Neural crest cell (in vitro differentiated cells): ENCODE measurements at regions not wholly inside any gene's neighbourhood (a gene's known extent, or its start where the extent isn't known, plus 50 kb on each side); places are given as distances from the start of the nearest gene placed in this dataset.

Experiments used
- DNase-seq: peaks from one replicate; pipeline ENCODE4 v3.0.0; 2021; ENCODE audit warnings: low read depth, mixed read lengths, low spot score
- H3K27ac Mint-ChIP-seq: one replicate; pipeline ENCODE4 v1.8.0; 2021; ENCODE audit warnings: mild to moderate bottlenecking, mixed read lengths; ENCODE audit not compliant: unreplicated experiment
- H3K27me3 Mint-ChIP-seq: 2 replicates; pipeline ENCODE4 v1.8.0; 2021; ENCODE audit warnings: low read depth, mild to moderate bottlenecking, mixed read lengths
- H3K36me3 Mint-ChIP-seq: 2 replicates; pipeline ENCODE4 v1.8.0; 2021; ENCODE audit warnings: low read depth, mild to moderate bottlenecking, mixed read lengths
- H3K4me1 Mint-ChIP-seq: 2 replicates; pipeline ENCODE4 v1.8.0; 2021; ENCODE audit warnings: mixed read lengths
- H3K4me3 Mint-ChIP-seq: one replicate; pipeline ENCODE4 v1.8.0; 2021; ENCODE audit warnings: mild to moderate bottlenecking, mixed read lengths
- H3K9me3 Mint-ChIP-seq: 2 replicates; pipeline ENCODE4 v1.8.0; 2021; ENCODE audit warnings: mixed read lengths
- TF ChIP-seq, protein P1 (sequence below): fragments of 200-600 bp; sonication (generic); conservative IDR thresholded peaks from 2 replicates; pipeline ENCODE4 v1.5.0; 2021; ENCODE audit warnings: antibody characterized with exemption, mild to moderate bottlenecking

DNA sequence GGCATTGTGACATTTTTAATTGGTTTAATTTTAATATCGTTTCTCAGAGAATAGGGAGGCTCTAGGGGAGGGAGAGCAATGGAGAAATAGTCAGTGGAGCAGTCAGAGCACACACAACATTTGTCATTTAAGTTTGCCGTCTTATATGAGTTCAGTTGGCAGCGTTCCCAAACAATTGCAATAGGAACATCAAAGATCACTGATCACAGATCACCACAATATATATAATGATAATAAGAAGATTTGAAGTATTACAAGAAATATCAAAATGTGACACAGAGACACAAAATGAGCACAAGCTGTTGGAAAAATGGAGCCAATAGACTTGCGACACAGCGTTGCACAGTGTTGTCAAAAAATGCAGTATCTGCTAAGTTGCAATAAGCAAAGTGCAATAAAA lies 303.7 kb downstream of the CDH19 start:
- no peaks in the 10 kb centered on the region for H3K4me1 Mint-ChIP-seq
- TF ChIP-seq, protein P1, sequence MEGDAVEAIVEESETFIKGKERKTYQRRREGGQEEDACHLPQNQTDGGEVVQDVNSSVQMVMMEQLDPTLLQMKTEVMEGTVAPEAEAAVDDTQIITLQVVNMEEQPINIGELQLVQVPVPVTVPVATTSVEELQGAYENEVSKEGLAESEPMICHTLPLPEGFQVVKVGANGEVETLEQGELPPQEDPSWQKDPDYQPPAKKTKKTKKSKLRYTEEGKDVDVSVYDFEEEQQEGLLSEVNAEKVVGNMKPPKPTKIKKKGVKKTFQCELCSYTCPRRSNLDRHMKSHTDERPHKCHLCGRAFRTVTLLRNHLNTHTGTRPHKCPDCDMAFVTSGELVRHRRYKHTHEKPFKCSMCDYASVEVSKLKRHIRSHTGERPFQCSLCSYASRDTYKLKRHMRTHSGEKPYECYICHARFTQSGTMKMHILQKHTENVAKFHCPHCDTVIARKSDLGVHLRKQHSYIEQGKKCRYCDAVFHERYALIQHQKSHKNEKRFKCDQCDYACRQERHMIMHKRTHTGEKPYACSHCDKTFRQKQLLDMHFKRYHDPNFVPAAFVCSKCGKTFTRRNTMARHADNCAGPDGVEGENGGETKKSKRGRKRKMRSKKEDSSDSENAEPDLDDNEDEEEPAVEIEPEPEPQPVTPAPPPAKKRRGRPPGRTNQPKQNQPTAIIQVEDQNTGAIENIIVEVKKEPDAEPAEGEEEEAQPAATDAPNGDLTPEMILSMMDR, result no peak
- peaks cover 8% of the 10 kb centered on the region for H3K9me3 Mint-ChIP-seq
- H3K27me3 Mint-ChIP-seq, result no peaks in the 10 kb centered on the region
- no peaks in the 10 kb centered on the region for H3K36me3 Mint-ChIP-seq
- H3K4me3 Mint-ChIP-seq, result no peak overlapping the region
- no peak overlapping the region for H3K27ac Mint-ChIP-seq
- DNase-seq, result no peak

GRCh38 chr18:66280470-66280869 lies 323.4 kb downstream of the CDH19 start:
- no peaks in the 10 kb centered on the region for H3K4me1 Mint-ChIP-seq
- TF ChIP-seq, protein P1, result no peak
- no peaks in the 10 kb centered on the region for H3K27me3 Mint-ChIP-seq
- DNase-seq, result no peak
- H3K36me3 Mint-ChIP-seq, result no peaks in the 10 kb centered on the region
- no peak overlapping the region for H3K4me3 Mint-ChIP-seq
- H3K9me3 Mint-ChIP-seq, result no peaks in the 10 kb centered on the region
- H3K27ac Mint-ChIP-seq, result no peak overlapping the region

- TF ChIP-seq, protein P1, result no peak
- no peak overlapping the region for H3K27ac Mint-ChIP-seq
- no peaks in the 10 kb centered on the region for H3K27me3 Mint-ChIP-seq
- H3K9me3 Mint-ChIP-seq, result peaks cover 13% of the 10 kb centered on the region
- no peak for DNase-seq
- H3K36me3 Mint-ChIP-seq, result peaks cover 7% of the 10 kb centered on the region
- no peak overlapping the region for H3K4me3 Mint-ChIP-seq
- peaks cover 8% of the 10 kb centered on the region for H3K4me1 Mint-ChIP-seq
These were observed 331.9 kb downstream of the CDH19 start for GRCh38 chr18:66271962-66272361.

DNA sequence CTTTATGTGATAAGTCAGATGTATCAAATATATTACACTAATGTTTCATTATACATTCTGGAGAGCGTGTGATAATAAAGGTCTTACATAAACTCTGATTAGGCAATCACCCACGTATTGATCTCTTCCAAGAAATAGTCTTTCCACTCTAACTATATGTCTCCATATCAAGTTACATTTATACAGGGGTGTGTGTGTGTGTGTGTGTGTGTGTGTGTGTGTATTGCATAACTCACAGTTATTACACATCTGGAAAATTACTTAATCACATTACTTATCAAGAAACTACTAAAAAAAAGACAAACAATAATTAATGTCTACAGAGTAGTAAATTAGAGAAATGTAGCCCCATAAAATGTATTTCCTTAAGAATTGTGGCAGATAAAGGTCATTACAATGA lies 339.8 kb downstream of the CDH19 start:
- DNase-seq, result no peak
- Mint-ChIP-seq H3K4me3 (no peak overlapping the region), H3K27ac (no peak overlapping the region), H3K4me1 (no peaks in the 10 kb centered on the region), H3K36me3 (peaks cover 7% of the 10 kb centered on the region), H3K9me3 (peaks cover 7% of the 10 kb centered on the region), H3K27me3 (no peaks in the 10 kb centered on the region)
- TF ChIP-seq, protein P1, result no peak

DNA sequence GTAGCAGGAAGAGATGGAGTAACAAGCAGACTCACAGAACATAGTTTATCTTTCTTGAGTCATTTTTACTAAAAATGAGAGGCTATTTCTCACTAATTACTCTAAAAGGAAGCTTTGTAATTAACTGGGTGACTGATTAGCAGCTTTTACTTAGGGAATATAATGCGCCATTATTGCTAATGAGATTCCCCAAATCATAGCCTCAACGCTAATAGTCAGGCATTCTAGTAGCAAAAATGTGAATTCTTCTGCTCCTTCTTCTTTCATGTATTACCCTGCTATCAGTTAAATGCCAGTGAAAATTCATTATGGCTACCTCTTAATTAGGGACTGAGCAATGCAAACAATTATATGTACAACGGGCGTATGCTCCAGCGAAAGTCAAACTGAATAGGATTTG lies 349.8 kb downstream of the CDH19 start:
- H3K36me3 Mint-ChIP-seq, result no peaks in the 10 kb centered on the region
- no peak overlapping the region for H3K27ac Mint-ChIP-seq
- DNase-seq, result no peak
- H3K4me1 Mint-ChIP-seq, result peaks cover 5% of the 10 kb centered on the region
- H3K27me3 Mint-ChIP-seq, result no peaks in the 10 kb centered on the region
- H3K4me3 Mint-ChIP-seq, result no peak overlapping the region
- H3K9me3 Mint-ChIP-seq, result peaks cover 6% of the 10 kb centered on the region
- TF ChIP-seq, protein P1, result no peak

DNA sequence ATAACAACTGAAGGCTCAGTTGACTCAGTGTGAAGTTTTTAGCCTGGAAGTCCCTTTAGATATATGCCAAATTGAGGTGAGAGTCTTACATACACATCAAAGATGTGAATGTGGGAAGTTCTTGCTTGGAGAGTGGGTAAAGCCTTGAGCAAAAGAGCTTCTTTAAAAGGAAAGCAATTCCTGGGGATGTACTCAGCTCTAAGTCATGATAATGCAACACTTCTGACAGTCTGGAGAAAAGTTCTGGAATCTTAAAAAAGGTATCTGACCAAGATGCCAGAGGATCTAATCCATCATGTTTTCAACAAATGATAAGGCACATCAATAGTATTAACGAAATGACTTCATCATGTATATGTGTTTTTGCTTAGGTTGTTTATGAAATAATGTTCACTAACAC lies 351.2 kb downstream of the CDH19 start:
- TF ChIP-seq, protein P1, result no peak
- Mint-ChIP-seq H3K9me3 (peaks cover under 1% of the 10 kb centered on the region), H3K4me1 (peaks cover 5% of the 10 kb centered on the region), H3K27ac (no peak overlapping the region), H3K36me3 (no peaks in the 10 kb centered on the region), H3K4me3 (no peak overlapping the region), H3K27me3 (no peaks in the 10 kb centered on the region)
- no peak for DNase-seq
